Heart left ventricle (tissue), 13 donors: ENCODE measurements at regions not wholly inside any gene's neighbourhood (a gene's known extent, or its start where the extent isn't known, plus 50 kb on each side); places are given as distances from the start of the nearest gene placed in this dataset.

Source experiments
- POLR2A ChIP-seq, 2 donors: fragments of 450-650 bp; IDR thresholded peaks; one replicate each; pipeline ENCODE4 v1.6.1; 2017; ENCODE audit warnings: antibody characterized with exemption in 2 of 2, mild to moderate bottlenecking in 2 of 2, moderate library complexity in 2 of 2
- TF ChIP-seq, protein P1 (sequence below), 12 donors: fragments of 200-600 bp; sonication (generic) in 4 of 12; IDR thresholded peaks; one replicate each; pipeline versions ENCODE4 v1.5.0 to v1.8.0; 2018 to 2022; ENCODE audit warnings: antibody characterized with exemption in 12 of 12, mild to moderate bottlenecking in 5 of 12
- donor health status: ischemic (EF 13 %, LVEDD 7.1; RV severe dilation, severe dysfunction).
- donor health status: DM: no; HTN: yes; CAD: no.
- donor health status: DM: no; HTN: no; CAD: no.
- donor health status: ischemic (EF 25% LVEDD 6.9; RV normal size, moderate dysfunction).
- donor health status: ischemic (EF 25% LVEDD 5.7; RV mildly dilated, moderate dysfunction).
- donor health status: ischemic (EF 35%, LVEDD 5.7; RV mildly dilated, moderate dysfunction).
- donor health status: nonischemic (EF 11% LVEDD 7.7; RV severe dilation, severe dysfunction).
- donor health status: DM: yes; HTN: yes; CAD: no.
- donor health status: PGD.
- donor health status: ischemic (EF 29% LVEDD 5.4; RV normal size, mild dysfunction).
- donor health status: nonischemic (EF 23%, LVEDD 6.1; RV moderate dilation, normal function).

DNA sequence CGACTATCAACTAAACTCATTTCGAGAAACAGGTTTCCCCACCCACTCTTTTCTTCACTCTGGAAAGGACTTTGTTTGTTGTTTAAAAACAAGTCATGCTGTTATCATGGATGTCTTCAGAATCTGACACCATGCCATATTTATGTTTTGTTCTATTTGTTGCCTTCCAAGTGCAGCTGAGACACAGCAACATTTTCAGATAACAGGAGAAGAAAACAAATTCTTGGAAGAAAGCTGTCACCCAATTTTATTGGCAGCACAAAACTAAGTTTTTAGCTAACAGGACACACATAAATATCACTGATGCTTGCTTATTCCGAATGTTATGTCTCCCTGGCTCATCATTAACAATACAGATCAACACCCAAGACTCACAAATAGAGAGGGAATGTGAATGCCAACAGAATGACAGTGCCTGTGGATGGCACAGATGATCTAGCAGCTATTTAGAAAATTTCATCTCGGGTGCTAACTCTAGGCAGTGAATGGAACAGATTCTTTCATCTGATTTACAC, 147.9 kb downstream of the RPS29 start:
- TF ChIP-seq, protein P1, sequence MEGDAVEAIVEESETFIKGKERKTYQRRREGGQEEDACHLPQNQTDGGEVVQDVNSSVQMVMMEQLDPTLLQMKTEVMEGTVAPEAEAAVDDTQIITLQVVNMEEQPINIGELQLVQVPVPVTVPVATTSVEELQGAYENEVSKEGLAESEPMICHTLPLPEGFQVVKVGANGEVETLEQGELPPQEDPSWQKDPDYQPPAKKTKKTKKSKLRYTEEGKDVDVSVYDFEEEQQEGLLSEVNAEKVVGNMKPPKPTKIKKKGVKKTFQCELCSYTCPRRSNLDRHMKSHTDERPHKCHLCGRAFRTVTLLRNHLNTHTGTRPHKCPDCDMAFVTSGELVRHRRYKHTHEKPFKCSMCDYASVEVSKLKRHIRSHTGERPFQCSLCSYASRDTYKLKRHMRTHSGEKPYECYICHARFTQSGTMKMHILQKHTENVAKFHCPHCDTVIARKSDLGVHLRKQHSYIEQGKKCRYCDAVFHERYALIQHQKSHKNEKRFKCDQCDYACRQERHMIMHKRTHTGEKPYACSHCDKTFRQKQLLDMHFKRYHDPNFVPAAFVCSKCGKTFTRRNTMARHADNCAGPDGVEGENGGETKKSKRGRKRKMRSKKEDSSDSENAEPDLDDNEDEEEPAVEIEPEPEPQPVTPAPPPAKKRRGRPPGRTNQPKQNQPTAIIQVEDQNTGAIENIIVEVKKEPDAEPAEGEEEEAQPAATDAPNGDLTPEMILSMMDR (IDR thresholded peaks at IDR 0.05): no peak
- no peak for TF ChIP-seq POLR2A (IDR thresholded peaks at IDR 0.05)
